BE2C (cell line): ENCODE measurements at regions not wholly inside any gene's neighbourhood (a gene's known extent, or its start where the extent isn't known, plus 50 kb on each side); places are given as distances from the start of the nearest gene placed in this dataset.

ENCODE experiments used
- DNase-seq: peaks from one replicate; pipeline ENCODE4 v3.0.0-alpha.2; 2020
- H3K27me3 ChIP-seq: fragments of 250-450 bp; sonication (Bioruptor Pico); 2 replicates; pipeline ENCODE4 v1.5.1; 2020; ENCODE audit warnings: mild to moderate bottlenecking
- H3K36me3 ChIP-seq: fragments of 250-450 bp; sonication (Bioruptor Pico); 2 replicates; pipeline ENCODE4 v1.5.1; 2020; ENCODE audit warnings: mild to moderate bottlenecking
- H3K4me1 ChIP-seq: fragments of 250-450 bp; sonication (Bioruptor Pico); 2 replicates; pipeline ENCODE4 v1.5.1; 2020
- H3K4me3 ChIP-seq: 2 replicates; pipeline ENCODE4 v1.5.1; 2011; ENCODE audit warnings: low read depth, low read length
- H3K9me3 ChIP-seq: fragments of 250-450 bp; sonication (Bioruptor Pico); 2 replicates; pipeline ENCODE4 v1.5.1; 2020
- TF ChIP-seq, protein P1 (sequence below): IDR thresholded peaks from 2 replicates; pipeline ENCODE4 v1.5.1; 2012; ENCODE audit warnings: mild to moderate bottlenecking, low read depth, low read length

DNA sequence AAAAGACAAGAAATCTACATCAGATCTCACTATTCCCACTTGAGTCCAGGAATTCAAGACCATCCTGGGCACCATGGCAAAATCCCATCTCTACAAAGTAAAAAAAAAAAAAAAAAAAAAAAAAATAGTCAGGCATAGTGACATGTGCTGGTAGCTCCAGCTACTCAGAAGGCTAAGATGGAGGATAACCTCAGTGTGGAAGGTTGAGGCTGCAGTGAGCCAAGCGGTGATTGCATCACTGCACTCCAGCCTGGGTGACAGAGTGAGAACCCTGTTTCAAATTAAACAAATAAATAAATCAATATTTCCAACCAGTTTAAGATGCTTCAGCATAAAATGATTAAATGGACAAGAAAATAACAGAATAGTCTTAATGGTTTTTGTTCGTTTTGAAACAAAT, 197.4 kb downstream of the DSEL start:
- Histone ChIP-seq H3K27me3 (no peaks in the 10 kb centered on the region), H3K4me3 (no peak overlapping the region), H3K9me3 (no peaks in the 10 kb centered on the region), H3K4me1 (no peaks in the 10 kb centered on the region), H3K36me3 (no peaks in the 10 kb centered on the region)
- no peak for DNase-seq
- TF ChIP-seq, protein P1, sequence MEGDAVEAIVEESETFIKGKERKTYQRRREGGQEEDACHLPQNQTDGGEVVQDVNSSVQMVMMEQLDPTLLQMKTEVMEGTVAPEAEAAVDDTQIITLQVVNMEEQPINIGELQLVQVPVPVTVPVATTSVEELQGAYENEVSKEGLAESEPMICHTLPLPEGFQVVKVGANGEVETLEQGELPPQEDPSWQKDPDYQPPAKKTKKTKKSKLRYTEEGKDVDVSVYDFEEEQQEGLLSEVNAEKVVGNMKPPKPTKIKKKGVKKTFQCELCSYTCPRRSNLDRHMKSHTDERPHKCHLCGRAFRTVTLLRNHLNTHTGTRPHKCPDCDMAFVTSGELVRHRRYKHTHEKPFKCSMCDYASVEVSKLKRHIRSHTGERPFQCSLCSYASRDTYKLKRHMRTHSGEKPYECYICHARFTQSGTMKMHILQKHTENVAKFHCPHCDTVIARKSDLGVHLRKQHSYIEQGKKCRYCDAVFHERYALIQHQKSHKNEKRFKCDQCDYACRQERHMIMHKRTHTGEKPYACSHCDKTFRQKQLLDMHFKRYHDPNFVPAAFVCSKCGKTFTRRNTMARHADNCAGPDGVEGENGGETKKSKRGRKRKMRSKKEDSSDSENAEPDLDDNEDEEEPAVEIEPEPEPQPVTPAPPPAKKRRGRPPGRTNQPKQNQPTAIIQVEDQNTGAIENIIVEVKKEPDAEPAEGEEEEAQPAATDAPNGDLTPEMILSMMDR, result no peak

DNA sequence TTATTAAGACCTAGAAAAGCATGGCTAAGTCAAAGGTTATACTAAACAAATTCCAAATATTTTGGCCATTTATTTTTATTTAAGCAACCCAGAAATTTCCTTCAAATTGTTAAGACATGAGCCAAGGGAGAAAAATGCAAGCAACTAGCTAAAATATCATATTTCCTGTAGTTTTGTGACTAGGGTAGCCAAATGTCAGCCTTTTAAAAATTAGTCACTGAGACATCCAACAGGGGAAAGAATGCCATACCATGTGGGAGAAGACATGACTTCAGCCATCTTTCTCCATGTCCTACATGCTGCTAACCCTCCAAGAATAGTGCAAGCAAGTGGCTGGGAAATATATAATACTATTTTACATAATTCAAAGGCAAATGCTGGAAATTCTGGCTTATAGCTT, 197.9 kb downstream of the DSEL start:
- no peak for DNase-seq
- no peaks in the 10 kb centered on the region for H3K36me3 ChIP-seq
- TF ChIP-seq, protein P1, result no peak
- no peaks in the 10 kb centered on the region for H3K4me1 ChIP-seq
- H3K27me3 ChIP-seq, result no peaks in the 10 kb centered on the region
- H3K4me3 ChIP-seq, result no peak overlapping the region
- no peaks in the 10 kb centered on the region for H3K9me3 ChIP-seq

DNA sequence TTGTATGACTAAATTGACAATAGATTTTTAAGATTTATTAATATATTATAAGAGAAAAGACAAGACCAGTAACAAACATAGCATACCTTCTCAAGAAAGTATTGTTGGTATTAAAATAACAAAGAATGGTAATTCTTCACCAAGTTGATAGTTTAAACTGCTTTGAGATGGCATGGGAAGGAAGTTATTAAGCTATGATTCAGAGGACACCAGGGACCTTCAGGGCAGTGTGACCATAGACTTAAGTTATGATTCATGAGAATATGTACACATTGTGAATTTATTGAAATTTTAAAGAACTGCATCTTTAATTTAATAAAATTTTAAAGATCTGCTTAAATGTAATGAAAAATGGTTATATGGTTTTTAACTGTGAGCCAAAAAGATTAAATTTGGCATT, 205.7 kb downstream of the DSEL start:
- TF ChIP-seq, protein P1, result no peak
- Histone ChIP-seq H3K27me3 (no peaks in the 10 kb centered on the region), H3K36me3 (no peaks in the 10 kb centered on the region), H3K4me1 (no peaks in the 10 kb centered on the region), H3K4me3 (no peak overlapping the region), H3K9me3 (no peaks in the 10 kb centered on the region)
- DNase-seq, result no peak

DNA sequence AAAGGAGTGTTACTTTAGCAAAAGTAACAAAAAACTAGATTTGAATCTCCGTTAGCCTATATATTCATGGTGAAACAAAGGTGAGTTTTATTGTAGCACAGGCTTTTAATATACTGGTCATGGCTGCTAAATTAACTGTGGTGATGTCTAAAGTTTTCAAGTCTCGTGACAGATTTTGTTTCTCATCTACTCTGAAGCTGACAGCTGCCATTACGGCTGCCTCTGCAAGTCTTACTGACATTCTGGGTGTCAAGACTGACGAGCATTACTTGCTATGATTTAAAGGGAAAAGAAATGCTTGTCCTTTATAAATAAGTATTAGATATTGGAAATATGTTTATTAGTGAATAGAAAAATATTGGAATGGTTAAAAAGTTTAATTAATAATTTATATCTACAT, 207.7 kb downstream of the DSEL start:
- TF ChIP-seq, protein P1, result no peak
- Histone ChIP-seq H3K27me3 (no peaks in the 10 kb centered on the region), H3K36me3 (no peaks in the 10 kb centered on the region), H3K9me3 (no peaks in the 10 kb centered on the region), H3K4me3 (no peak overlapping the region), H3K4me1 (no peaks in the 10 kb centered on the region)
- DNase-seq, result no peak

DNA sequence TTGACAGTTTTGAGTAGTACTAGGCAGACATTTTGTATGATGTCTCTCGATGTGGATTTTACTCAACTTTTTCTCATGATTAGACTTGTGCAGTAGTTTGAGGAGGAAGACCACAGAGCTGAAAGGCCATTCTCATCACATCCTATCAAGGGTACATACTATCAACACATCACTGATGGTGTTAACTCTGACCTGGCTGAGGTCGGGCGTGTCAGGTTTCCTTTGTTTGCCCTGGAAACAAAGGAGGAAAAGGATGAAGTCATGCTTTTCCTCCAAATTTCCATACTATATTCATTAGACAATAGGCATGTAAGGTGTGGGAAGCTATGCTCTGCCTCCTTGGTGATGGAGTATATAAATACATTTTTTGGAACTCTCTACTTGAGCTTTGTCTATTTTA, 211.1 kb downstream of the DSEL start:
- Histone ChIP-seq H3K4me3 (no peak overlapping the region), H3K9me3 (no peaks in the 10 kb centered on the region), H3K36me3 (no peaks in the 10 kb centered on the region), H3K27me3 (no peaks in the 10 kb centered on the region), H3K4me1 (no peaks in the 10 kb centered on the region)
- DNase-seq, result no peak
- TF ChIP-seq, protein P1, result no peak

DNA sequence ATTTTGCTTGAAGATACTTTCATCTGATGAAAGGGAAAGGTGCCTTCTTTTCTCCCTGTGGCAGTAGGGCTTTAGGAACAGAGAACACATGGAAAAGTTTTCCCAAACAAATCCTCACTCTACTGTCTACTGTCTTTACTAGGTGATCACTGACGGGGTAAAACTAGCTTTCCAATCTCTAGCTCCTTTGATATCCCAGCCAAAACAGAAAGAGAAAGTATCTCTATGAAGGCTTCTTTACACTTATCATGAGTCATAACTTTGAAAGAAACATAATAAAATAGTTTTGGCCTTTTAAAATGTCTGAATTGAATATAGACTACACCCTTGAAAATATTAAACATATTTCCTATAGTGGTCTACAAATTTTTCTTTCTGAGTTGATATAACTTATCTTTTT, 214.5 kb downstream of the DSEL start:
- no peaks in the 10 kb centered on the region for H3K36me3 ChIP-seq
- H3K27me3 ChIP-seq, result no peaks in the 10 kb centered on the region
- TF ChIP-seq, protein P1, result no peak
- H3K9me3 ChIP-seq, result no peaks in the 10 kb centered on the region
- no peak overlapping the region for H3K4me3 ChIP-seq
- H3K4me1 ChIP-seq, result no peaks in the 10 kb centered on the region
- DNase-seq, result no peak
